AG04450 (cell line): ENCODE measurements at regions not wholly inside any gene's neighbourhood (a gene's known extent, or its start where the extent isn't known, plus 50 kb on each side); places are given as distances from the start of the nearest gene placed in this dataset.

Experiments used
- CTCF ChIA-PET: fragments of 300-600, 350-600 bp; formaldehyde crosslinking; extraction: SDS; loops from one replicate; lab custom pipeline; 2022; ENCODE audit warnings: antibody characterized with exemption, inconsistent platforms; lab: Charles Lee
- POLR2A ChIA-PET: fragments of 350-600 bp; formaldehyde crosslinking; extraction: SDS; loops from one replicate; lab custom pipeline; 2021; ENCODE audit warnings: antibody characterized with exemption, inconsistent platforms; lab: Yijun Ruan, JAX
- DNase-seq: peaks from one replicate; pipeline ENCODE4 v3.0.0-alpha.2; 2011; ENCODE audit warnings: low read depth, low spot score
- H3K27ac ChIP-seq: one replicate; pipeline ENCODE4 v1.5.1; 2012; ENCODE audit warnings: low read depth, low read length, control low read depth
- H3K27me3 ChIP-seq: one replicate; pipeline ENCODE4 v1.6.0; 2012; ENCODE audit warnings: low read length; ENCODE audit not compliant: control insufficient read depth, insufficient read depth
- H3K4me3 ChIP-seq: 2 replicates; pipeline ENCODE4 v1.5.1; 2011; ENCODE audit warnings: mild to moderate bottlenecking, low read depth, low read length, control low read depth
- H3K9me3 ChIP-seq: 2 replicates; pipeline ENCODE4 v1.5.1; 2012; ENCODE audit warnings: low read length; ENCODE audit not compliant: control insufficient read depth, insufficient read depth
- CTCF ChIP-seq: IDR thresholded peaks from 2 replicates; pipeline ENCODE4 v1.5.1; 2011; ENCODE audit warnings: low read depth, low read length, control low read depth, inconsistent platforms

GRCh38 chr10:120011359-120012130, 119.0 kb downstream of the SEC23IP start:
- CTCF ChIA-PET, result no interaction called here
- Histone ChIP-seq H3K27me3 (peaks cover 3% of the 10 kb centered on the region), H3K4me3 (no peak overlapping the region), H3K27ac (no peak overlapping the region), H3K9me3 (no peaks in the 10 kb centered on the region; the same call in 1 of the 2 replicates)
- DNase-seq, result no peak
- POLR2A ChIA-PET, result no interaction called here
- no peak for TF ChIP-seq CTCF

- Histone ChIP-seq H3K27ac (no peak overlapping the region), H3K4me3 (no peak overlapping the region), H3K9me3 (no peaks in the 10 kb centered on the region; the same call in 1 of the 2 replicates), H3K27me3 (peaks cover 3% of the 10 kb centered on the region)
- ChIA-PET CTCF (no interaction called here), POLR2A (no interaction called here)
- no peak for DNase-seq
- no peak for TF ChIP-seq CTCF
These were observed 119.5 kb downstream of the SEC23IP start for GRCh38 chr10:120012131-120012400.

GRCh38 chr10:120012566-120012965, 120.0 kb downstream of the SEC23IP start:
- Histone ChIP-seq H3K27me3 (peaks cover 3% of the 10 kb centered on the region), H3K27ac (no peak overlapping the region), H3K4me3 (no peak overlapping the region), H3K9me3 (no peaks in the 10 kb centered on the region; the same call in 1 of the 2 replicates)
- ChIA-PET POLR2A (no interaction called here), CTCF (no interaction called here)
- TF ChIP-seq CTCF, result no peak
- DNase-seq, result no peak

GRCh38 chr10:120014031-120014430, 121.5 kb downstream of the SEC23IP start:
- no peak for DNase-seq
- no peak overlapping the region for H3K4me3 ChIP-seq
- no peaks in the 10 kb centered on the region; the same call in 1 of the 2 replicates for H3K9me3 ChIP-seq
- H3K27me3 ChIP-seq, result no peaks in the 10 kb centered on the region
- H3K27ac ChIP-seq, result no peak overlapping the region
- CTCF ChIA-PET, result no interaction called here
- no peak for TF ChIP-seq CTCF
- POLR2A ChIA-PET, result no interaction called here

GRCh38 chr10:120015064-120015463, 122.5 kb downstream of the SEC23IP start:
- DNase-seq, result no peak
- H3K9me3 ChIP-seq, result no peaks in the 10 kb centered on the region; the same call in 1 of the 2 replicates
- no peak for TF ChIP-seq CTCF
- H3K4me3 ChIP-seq, result no peak overlapping the region
- ChIA-PET CTCF (no interaction called here), POLR2A (no interaction called here)
- no peak overlapping the region for H3K27ac ChIP-seq
- H3K27me3 ChIP-seq, result no peaks in the 10 kb centered on the region
